HG02885 (cell line): ENCODE measurements at regions not wholly inside any gene's neighbourhood (a gene's known extent, or its start where the extent isn't known, plus 50 kb on each side); places are given as distances from the start of the nearest gene placed in this dataset.

Experiments
- ATAC-seq: cut with Tn5 transposase; IDR thresholded peaks from one replicate; pipeline ENCODE4 v1.9.1; 2021; ENCODE audit warnings: mild to moderate bottlenecking; ENCODE audit not compliant: unreplicated experiment, poor library complexity

DNA sequence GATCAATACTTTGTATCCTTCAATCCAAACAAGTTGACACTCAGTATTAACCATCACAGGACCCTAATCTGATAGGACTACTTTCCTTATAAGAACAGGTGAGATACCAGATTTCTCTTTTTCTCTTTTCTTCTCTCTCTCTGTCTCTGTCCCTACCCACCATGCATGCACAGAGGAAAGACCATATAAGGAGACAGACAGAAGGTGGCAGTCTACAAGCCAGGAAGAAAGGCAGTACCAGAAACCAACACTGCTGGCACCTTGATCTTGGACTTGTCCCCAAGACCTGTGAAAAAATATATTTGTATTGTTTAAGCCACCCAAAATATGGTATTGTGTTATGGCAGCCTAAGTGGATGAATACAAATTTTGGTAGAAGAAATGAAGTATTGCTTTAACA lies 156.2 kb upstream of the KCNH7 start:
- ATAC-seq = no peak

DNA sequence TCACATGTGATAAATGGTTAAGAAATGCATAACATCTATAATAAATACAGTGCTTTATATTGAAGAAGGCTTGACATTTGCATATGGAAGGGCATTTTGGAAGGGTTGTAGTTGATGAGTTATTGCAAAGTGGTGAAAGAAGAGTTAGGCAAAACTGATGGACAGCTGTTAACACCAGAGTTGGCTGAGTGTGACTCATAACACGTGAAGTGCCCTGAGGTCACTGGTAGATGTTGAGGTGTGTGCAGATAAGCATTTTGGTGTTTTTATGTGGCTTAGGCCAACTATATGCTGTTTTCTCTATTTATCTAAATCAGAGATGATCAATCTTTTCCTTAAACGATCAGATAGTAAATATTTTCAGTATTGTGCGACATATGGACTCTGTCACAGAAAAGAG lies 154.3 kb upstream of the KCNH7 start:
- ATAC-seq = no peak

DNA sequence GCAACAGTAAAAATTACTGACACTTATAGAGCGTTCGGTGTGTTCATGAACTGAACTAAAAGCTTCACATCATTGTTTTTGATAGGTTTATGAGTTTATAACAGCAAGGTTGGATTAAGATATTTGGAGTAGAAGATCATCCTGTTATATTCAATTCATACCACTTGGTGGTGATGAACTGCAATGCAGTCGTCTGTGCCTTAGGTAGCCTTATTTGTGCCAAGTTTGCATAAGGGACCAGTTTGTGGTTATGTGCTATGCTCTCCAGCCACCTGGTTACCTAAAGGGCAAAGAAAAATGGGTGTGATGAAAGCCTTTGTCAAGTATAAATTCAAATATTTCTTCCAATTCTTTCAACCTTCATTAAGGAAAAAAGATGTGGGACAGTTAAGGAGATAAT lies 150.9 kb upstream of the KCNH7 start:
- ATAC-seq = no peak

DNA sequence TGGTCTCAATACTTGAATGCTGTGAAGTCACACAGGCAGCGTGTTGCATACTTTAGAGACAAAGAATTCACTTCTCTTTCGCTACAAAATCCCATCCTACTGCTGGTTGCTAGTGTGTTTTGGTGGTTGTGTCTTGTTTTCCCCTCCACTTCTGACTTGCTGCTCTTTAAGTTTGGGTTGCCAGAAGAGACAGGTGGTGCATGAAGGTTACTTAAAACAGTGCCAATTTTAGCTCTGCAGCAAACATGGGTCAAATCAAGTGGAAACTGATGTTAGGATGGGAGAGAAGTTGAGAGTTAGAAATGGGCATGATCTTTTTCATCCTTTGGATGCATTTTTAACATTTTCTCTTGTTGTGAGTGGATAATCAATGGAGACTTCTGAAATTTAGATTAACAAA lies 136.2 kb upstream of the KCNH7 start:
- ATAC-seq = no peak

DNA sequence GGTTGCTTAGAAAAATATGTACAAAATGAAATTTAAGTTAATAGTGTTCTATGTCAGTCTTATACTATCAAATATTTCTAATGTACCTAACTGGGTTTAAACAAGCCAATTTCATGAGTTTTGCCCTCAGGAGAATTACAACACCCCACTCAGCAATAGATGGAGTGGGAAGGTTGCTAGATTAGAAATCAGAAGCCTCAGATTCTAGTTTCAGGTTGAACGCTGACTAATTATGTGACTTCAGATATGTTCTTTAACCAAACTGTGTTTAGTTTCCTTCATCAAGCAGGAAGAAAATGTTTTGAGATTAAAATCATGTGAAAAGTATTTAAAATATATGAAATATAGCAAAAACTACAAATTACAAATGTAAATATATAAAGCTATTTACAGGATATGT lies 133.8 kb upstream of the KCNH7 start:
- peak; percentile 77 for ATAC-seq

DNA sequence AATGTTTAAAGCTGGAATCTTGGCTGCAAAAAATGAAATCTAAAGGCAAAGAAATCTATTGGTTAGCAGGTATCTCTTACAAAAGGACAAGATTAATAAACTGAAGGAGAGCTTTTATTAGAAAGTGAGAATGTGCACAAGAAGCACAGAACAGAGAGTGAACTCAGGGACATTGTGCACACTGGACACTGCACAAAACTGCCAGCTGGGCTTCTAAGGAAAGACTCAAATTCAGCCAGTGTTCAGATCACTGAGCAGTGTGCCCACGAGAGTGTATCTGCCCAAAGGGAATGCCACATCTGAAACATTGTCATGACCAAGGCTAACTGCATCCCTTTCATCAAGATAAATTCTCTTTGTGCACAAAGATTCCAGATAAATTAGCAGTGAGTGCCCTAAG lies 129.7 kb upstream of the KCNH7 start:
- ATAC-seq = no peak

DNA sequence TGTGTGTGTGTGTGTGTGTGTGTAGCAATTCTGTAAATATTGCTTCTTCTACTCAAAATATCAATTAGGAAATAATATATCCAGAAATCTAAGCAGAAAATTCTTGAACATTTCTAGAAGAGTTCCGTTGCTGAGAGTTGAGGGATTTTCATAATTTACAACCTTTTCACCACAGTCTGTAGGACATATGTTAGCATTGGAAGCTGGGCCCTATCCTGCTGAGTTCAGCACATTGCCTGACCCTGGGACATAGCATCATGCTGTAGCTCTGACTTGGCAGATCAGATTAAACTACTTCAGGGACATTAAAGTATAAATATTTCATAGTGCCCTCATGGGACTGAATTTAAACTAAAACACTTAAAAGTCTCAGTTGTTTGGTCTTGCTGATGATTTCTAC lies 129.2 kb upstream of the KCNH7 start:
- no peak for ATAC-seq

DNA sequence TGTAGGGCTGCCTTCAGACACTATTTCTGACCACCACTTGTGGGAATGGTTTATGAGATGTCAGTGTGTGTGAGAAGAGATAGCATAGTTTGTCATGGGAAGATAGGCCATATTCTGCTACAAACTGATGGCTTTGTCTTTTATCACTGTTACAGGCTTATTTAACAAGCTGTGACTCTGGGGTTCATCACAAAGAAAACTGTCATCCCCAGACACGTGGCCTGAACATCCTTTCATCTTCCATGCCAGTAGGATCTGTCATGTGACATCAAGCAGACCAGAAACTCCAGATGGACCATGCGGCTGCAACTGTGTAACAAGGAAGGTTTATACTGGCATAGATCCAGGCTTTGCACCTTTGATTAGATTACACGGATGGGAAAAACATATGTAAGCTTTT lies 128.6 kb upstream of the KCNH7 start:
- no peak for ATAC-seq

DNA sequence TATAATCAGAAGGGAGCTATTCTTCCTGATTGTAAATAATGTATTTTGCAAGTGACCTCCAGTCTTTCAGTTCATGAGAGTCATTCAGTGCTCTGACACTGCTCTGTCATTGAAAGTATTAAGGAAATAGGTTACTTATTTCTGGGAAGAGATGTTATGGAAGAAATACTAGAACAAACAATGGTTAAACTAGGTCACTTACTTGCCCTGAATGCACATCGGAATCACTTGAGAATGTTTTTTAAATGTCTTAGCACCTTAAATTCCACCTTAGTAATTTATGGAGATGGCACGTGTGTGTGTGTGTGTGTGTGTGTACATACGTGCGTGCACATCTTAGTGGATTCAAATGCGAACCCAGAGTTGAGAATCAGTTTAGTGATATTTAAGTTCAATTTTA lies 126.6 kb upstream of the KCNH7 start:
- ATAC-seq = no peak

DNA sequence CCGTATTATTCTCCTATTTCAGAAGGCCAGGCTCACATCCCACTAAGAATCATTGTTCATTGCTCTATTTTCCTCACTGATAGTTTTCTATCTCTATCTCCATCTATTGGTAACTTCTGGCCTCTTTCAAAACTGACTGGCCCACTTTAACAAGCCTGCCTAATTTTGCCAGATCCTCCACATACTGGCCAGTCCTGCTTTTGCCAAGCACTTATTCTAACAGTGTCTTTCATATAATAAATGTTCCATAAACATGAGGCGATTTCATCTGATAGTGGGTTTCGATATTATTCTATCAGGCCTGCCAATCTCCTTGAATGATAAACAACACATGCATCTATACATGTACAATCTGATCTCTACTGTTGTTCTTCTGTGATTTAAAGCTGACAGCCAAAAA lies 125.9 kb upstream of the KCNH7 start:
- ATAC-seq = no peak

DNA sequence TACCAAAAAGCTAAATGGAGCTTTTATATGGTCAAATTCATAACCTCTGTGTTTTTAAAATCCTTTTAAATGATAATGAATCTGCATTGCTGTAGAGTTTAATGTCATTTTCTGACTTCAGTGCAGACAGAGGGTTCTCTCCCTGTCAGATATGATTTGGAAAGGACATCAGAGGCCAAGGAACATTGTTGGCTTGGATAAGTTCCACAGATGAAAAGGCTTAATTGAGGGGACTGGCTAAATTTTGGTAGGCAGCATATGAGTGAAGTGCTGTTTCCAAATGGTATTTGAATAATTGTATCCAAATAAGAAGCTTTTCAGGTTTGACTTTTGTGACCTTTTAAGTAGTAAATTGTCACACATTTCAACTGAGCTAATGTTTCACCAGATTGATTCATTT lies 124.6 kb upstream of the KCNH7 start:
- ATAC-seq = no peak

DNA sequence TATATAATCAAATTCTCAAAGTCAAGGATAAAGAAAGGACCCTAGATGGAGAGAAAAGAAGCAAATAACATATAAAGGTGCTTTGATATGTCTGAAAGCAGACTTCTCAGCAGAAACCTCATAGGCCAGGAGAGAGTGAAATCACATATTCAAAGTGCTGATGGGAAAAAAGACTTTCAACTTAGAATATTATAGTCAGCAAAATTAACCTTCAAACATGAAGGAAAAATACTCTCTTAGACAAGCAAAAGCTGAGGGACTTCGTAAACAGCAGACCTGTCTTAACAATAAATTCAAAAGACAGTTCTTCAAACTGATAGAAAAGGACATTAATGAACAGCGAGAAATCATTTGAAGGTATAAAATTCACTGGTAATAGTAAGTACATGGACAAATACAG lies 107.2 kb upstream of the KCNH7 start:
- no peak for ATAC-seq

DNA sequence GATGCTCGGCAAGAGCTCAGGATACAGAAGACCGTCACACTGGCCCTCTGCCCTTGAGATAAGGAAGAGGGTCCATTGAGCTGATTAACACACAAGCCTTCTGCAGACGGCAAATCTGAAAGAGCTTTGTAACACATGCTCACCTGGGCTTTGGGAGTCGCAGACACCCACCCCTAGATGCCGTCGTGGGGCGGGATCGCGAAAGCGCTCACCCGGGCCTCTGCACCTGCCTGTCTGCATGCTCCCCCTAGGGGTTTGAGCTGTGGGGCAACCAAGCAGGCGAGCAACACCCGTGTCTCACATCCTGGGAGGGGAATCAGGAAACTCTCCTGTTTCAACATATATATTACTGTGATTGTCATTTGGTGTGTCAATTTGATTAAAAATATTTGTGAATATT lies 99.8 kb upstream of the KCNH7 start:
- ATAC-seq = no peak

DNA sequence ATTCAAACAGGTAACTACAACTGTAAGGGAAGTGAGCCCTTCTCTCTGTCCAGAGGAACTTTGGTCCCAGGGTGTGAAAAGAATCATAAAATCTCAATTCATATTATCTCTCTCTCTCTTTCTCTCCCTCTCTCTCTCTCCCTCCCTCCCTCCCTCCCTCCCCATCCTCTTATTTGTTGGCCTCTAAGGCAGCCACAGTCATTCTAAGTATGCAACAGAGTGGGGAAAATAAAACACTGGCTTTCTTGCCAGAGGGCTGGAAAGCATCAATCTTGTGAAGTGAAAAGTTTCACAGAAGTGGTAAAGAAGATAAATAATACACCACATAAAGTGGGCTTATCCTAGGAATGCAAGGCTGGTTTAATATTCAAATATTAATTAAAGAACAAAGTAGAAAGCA lies 95.6 kb upstream of the KCNH7 start:
- no peak for ATAC-seq

DNA sequence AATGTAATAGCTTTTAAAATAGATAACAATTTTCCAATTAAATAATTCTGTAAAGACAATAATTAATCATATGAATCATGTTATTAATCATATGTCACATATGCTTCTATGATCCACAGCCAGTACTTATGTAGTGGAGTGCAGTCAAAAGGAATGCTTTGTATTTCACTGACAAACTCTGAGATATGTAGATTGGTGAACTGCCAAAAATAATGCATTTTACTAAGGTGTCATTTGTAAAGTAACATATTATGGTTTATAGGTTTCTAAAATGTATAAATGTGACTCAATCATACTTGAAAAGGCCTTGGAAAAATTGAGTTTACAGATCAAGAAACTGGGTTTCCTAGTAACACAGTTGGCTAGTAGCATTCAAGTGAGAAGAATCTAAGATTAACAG lies 93.8 kb upstream of the KCNH7 start:
- no peak for ATAC-seq

DNA sequence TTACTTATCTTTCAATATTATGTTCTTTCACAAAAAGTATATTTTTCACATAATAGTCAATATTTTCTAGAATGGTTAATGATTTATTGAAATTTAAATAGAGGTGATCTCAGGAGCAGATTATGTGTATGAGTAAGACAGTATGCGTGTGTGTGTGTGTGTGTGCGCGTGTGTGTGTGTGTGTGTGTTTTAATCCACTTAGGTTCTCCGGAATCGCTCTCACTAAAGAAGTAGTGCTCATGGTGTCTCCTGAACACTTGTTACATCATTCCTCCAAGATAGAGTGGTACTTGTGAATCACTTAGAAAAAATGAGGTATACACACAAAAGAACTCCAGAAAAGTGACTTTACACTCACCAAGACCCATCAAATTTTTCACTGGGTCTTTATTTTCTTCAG lies 91.0 kb upstream of the KCNH7 start:
- ATAC-seq = no peak

DNA sequence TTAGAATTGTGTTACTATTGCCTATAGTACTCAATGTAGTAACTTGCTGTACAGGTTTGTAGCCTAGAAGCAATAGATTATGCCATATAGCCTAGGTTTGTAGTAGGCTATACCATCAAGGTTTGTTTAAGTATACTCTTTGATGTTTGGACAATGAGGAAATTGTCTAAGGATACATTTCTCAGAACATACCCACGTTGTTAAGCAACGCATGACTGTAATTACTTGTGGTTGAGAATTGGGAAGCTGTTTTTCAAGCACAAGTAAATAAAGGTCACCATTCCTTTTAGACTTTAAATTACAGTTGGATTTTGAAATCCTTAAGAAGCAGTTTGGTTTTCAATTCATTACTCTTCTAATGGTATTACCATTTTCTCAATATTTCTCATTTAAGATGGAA lies 89.8 kb upstream of the KCNH7 start:
- no peak for ATAC-seq

DNA sequence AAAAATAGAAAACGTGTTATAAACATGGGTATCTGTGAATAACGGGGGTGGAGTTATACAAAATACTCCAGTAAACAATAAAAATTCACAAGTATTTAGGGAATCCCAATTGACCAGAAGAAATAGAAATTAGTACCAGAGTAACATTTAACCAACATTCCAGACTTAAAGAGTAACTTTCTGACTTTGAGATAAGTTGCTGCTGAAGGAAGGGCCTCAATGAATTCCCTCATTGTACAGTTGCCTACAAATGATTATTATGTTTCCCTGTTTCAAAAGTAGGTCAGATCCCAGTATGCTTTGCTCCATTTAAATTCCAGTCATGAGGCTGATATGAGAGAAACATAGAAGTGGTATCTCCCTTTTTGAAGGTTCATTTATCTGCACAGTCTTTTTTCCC lies 88.3 kb upstream of the KCNH7 start:
- ATAC-seq = no peak

DNA sequence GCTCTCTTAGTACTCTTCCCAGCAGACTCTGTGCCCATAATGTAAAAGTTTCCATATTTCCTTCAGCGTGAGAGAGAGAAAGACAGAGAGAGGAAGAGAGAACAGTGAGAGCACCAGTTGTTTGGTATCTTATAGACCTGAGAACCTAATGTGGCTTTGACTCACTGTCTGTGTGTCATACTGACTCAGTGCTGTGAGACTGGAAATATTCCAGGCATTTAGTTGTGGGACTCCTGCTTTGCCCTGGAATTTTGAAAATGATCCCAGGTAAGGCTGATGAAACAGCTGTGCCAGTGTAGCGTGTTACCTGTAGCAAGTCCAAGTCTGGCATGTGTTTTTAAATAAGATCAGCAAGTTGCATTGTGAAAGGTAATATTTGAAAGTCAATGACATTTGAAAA lies 87.9 kb upstream of the KCNH7 start:
- ATAC-seq = no peak

DNA sequence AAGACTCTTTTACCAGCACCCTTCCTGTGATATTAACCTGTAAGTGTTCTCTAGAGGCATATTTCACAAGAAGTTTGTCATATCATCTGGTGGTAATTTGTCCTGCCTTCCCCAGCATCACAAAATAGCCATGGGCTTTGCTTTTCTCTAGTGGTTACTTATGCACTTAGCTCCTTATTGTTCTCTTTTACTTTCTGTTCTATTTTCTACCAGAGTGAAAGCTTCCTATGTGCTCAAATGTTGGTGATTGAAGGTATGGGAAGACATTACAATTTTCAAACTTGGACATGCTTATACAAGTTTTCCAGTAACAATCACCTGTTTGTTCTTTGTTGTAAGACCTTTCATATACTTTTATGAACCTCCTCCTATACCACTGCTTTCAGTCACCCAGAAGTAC lies 87.0 kb upstream of the KCNH7 start:
- ATAC-seq = no peak

DNA sequence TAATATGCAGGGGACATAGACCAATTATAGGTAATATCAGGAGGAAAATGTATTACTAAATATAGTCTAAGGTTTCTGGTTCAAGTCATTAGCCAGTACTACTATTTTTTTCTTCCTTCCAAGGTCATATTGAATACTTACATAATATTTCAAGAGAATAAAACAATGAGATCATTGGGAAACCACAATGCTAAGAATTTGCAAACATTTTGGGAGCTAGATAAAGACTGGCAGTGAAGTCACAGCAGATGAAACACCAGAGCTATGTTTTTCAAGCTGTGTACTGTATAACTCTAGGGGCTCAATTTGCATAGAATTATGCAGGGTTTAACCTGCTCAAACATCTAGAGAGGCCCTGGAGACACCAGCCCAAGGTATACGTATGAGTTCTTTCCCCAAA lies 80.5 kb upstream of the KCNH7 start:
- no peak for ATAC-seq

DNA sequence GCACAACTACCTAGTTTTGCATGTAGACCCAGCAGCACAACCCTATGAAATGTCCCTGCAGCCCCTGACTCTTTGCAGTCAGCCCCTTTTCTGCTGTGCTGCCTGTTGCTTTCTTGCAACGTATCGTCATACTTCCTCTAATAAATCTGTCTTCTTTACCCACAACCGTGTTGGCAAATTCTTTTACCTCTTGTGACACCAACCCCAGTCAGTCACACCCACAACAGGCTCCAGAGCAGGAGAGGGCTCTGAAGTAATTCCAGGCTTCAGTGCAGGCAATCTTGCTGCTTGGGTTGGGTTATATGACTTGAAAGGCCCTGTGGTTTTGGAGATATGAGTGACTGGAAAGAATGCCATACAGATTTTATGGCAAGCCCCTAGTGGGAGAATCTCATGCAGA lies 79.1 kb upstream of the KCNH7 start:
- no peak for ATAC-seq

DNA sequence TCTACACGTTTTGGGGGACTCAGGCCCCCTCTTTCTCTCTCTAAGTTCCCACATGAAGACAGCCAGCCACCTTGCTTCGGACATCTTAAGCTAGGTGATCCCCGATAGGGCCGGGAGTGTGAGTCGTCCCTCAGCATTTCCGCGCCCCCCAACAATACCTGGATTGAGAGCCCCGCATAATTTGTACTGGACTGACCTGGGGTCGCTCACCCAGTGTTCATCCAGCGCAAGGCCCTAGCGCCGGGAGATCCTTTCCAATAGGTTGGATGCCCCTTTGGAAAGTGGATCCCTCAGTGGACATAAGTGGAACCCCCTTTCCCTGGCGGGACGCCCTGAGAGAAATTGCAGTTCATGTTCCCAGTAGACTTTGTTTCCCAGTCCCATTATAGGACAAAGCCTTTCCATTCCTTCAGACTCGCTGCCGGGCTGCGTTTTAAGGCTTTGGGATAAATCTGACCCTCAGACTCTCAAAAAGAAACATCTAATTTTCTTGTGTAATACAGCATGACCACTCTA lies 77.8 kb upstream of the KCNH7 start:
- no peak for ATAC-seq
